Esophagus muscularis mucosa (tissue), 4 donors: ENCODE measurements at regions not wholly inside any gene's neighbourhood (a gene's known extent, or its start where the extent isn't known, plus 50 kb on each side); places are given as distances from the start of the nearest gene placed in this dataset.
A peak's percentile ranks its signal among the peaks of the same experiment; 100 is the strongest.

Experiments used
- DNase-seq: peaks from one replicate; pipeline ENCODE4 v3.0.0-alpha.2; 2017; ENCODE audit errors: extremely low spot score
- H3K27ac ChIP-seq, 4 donors: fragments of 200-600 bp; sonication (generic); replicated peaks in 1 of 4; 1 replicate in 3 of 4; 2 replicates in 1 of 4; pipeline ENCODE4 v1.5.1; 2016 to 2019; ENCODE audit warnings: mild to moderate bottlenecking in 1 of 4
- H3K27me3 ChIP-seq, 4 donors: fragments of 200-600 bp; sonication (generic); one replicate each; pipeline versions ENCODE4 v1.5.1 to v1.6.0; 2016 to 2019
- H3K36me3 ChIP-seq, 4 donors: fragments of 200-600 bp; sonication (generic); one replicate each; pipeline ENCODE4 v1.5.1; 2016 to 2019
- H3K4me1 ChIP-seq, 4 donors: fragments of 200-600 bp; sonication (generic); one replicate each; pipeline ENCODE4 v1.5.1; 2016 to 2019
- H3K4me3 ChIP-seq, 4 donors: fragments of 200-600 bp; sonication (generic); 1 replicate in 2 of 4; 2 replicates in 2 of 4; pipeline ENCODE4 v1.5.1; 2016 to 2019; ENCODE audit warnings: mild to moderate bottlenecking in 4 of 4, moderate library complexity in 1 of 4
- H3K9me3 ChIP-seq, 4 donors: fragments of 200-600 bp; sonication (generic); 1 replicate in 3 of 4; 2 replicates in 1 of 4; pipeline ENCODE4 v1.5.1; 2016 to 2019
- EP300 ChIP-seq: sonication (generic); formaldehyde crosslinking; IDR thresholded peaks from one replicate; pipeline ENCODE4 v1.6.1; 2017; ENCODE audit warnings: antibody characterized with exemption
- POLR2A ChIP-seq: fragments of 450-650 bp; IDR thresholded peaks from one replicate; pipeline ENCODE4 v1.6.1; 2017; ENCODE audit warnings: antibody characterized with exemption, moderate library complexity, mild to moderate bottlenecking, low read depth
- POLR2AphosphoS5 ChIP-seq, 2 donors: sonication (generic); formaldehyde crosslinking; IDR thresholded peaks; one replicate each; pipeline ENCODE4 v1.6.1; 2017; ENCODE audit warnings: antibody characterized with exemption in 2 of 2
- WGBS: methylation state at CpG from one replicate; pipeline ENCODE4 v1.1.5; 2018; 5-methylcytosine and 5-hydroxymethylcytosine counted together
- intact Hi-C: fragments of 100-400 bp; cut with DNase I; formaldehyde crosslinking; loops from one replicate; pipeline ENCODE4 v1.15.1; 2023
- TF ChIP-seq, protein P1 (sequence below), 3 experiments: fragments of 200-600 bp in 2 of 3; fragments of 450-650 bp in 1 of 3; sonication (generic) in 2 of 3; IDR thresholded peaks; one replicate each; pipeline ENCODE4 v1.5.1; 2017 to 2019; ENCODE audit warnings: antibody characterized with exemption in 3 of 3, mild to moderate bottlenecking in 2 of 3, moderate library complexity in 1 of 3

GRCh38 chr14:106599209-106599608, 1072.8 kb downstream of the TMEM121 start:
- 48% methylated on average over 2 of the region's 2 CpGs for whole genome bisulfite sequencing
- peaks cover 0 to 26% (median 0%) of the 10 kb centered on the region in 4 donors for H3K27me3 ChIP-seq
- intact Hi-C loops = no loop called here
- peak; percentile 74 for DNase-seq
- no peak overlapping the region for H3K27ac ChIP-seq
- H3K9me3 ChIP-seq = no peaks in the 10 kb centered on the region
- no peaks in the 10 kb centered on the region for H3K4me1 ChIP-seq
- TF ChIP-seq POLR2A (no peak), EP300 (no peak), POLR2AphosphoS5 (IDR thresholded peaks at IDR 0.05) (no peak)
- TF ChIP-seq, protein P1, sequence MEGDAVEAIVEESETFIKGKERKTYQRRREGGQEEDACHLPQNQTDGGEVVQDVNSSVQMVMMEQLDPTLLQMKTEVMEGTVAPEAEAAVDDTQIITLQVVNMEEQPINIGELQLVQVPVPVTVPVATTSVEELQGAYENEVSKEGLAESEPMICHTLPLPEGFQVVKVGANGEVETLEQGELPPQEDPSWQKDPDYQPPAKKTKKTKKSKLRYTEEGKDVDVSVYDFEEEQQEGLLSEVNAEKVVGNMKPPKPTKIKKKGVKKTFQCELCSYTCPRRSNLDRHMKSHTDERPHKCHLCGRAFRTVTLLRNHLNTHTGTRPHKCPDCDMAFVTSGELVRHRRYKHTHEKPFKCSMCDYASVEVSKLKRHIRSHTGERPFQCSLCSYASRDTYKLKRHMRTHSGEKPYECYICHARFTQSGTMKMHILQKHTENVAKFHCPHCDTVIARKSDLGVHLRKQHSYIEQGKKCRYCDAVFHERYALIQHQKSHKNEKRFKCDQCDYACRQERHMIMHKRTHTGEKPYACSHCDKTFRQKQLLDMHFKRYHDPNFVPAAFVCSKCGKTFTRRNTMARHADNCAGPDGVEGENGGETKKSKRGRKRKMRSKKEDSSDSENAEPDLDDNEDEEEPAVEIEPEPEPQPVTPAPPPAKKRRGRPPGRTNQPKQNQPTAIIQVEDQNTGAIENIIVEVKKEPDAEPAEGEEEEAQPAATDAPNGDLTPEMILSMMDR (IDR thresholded peaks at IDR 0.05) = no peak
- H3K36me3 ChIP-seq = no peaks in the 10 kb centered on the region
- H3K4me3 ChIP-seq = no peak overlapping the region

DNA sequence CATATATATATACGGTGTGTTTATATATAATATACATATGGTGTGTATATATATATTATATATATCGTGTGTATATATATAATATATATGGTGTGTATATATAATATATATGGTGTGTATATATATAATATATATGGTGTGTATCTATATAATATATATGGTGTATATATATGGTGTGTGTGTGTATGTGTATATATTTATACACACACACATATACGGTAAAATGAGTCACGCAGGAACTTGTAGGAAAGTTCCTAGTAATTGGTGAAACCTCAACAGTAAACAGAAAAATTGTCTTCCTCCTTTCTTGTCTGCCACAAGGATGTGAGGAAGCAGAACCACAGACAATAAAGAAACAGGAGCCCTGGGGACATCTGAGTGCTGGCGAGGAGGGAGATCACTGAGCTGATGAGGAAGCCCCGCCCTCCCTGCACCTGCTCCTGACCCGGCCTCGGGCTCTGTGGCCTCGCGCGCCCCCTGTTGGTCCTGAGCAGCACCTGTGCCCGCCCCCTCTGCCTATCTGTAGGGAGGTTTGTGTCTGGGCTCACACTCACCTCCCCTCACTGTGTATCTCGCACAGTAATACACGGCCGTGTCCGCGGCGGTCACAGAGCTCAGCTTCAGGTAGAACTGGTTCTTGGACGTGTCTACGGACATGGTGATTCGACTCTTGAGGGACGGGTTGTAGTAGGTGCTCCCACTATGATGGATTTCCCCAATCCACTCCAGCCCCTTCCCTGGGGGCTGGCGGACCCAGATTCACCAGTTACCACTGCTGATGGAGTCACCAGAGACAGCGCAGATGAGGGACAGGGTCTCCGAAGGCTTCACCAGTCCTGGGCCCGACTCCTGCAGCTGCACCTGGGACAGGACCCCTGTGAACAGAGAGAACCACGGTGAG, 1079.4 kb downstream of the TMEM121 start:
- no peak overlapping the region for H3K4me3 ChIP-seq
- TF ChIP-seq, protein P1 (IDR thresholded peaks at IDR 0.05) = peak in 1 of 3 experiments; percentile 2
- TF ChIP-seq POLR2AphosphoS5 (IDR thresholded peaks at IDR 0.05) (no peak), EP300 (no peak), POLR2A (no peak)
- H3K27ac ChIP-seq = no peak overlapping the region
- peaks cover 0 to 44% (median 0%) of the 10 kb centered on the region in 4 donors for H3K27me3 ChIP-seq
- intact Hi-C loops = no loop called here
- WGBS = 51% methylated on average over 20 of the region's 27 CpGs
- H3K9me3 ChIP-seq = no peaks in the 10 kb centered on the region
- H3K36me3 ChIP-seq = no peaks in the 10 kb centered on the region
- DNase-seq = peak; percentile 87
- H3K4me1 ChIP-seq = no peaks in the 10 kb centered on the region

DNA sequence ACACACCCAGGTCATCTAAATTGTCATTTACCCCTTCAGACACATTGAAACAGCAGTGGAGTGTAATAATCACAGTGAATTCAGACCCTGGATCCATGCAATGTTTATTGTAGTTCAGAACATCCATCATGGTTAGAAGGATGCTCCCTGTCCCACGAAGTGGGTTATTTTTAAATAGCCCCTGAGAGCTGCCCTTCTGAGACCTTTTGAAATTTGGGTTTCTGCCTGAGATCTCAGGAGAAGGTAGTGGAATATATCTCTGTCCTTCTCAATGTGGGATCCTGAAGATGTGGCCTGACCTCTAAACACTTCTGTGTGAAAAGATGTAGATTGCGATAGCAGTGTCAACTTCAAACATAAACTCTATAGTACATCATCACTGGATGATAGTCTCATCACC, 1080.6 kb downstream of the TMEM121 start:
- Histone ChIP-seq H3K36me3 (no peaks in the 10 kb centered on the region), H3K4me3 (no peak overlapping the region), H3K9me3 (no peaks in the 10 kb centered on the region), H3K27me3 (peaks cover 0 to 36% (median 0%) of the 10 kb centered on the region in 4 donors), H3K4me1 (no peaks in the 10 kb centered on the region), H3K27ac (no peak overlapping the region)
- TF ChIP-seq POLR2A (no peak), POLR2AphosphoS5 (IDR thresholded peaks at IDR 0.05) (no peak), EP300 (no peak)
- TF ChIP-seq, protein P1 (IDR thresholded peaks at IDR 0.05) = no peak
- WGBS = 70% methylated on average over 2 of the region's 2 CpGs
- peak; percentile 66 for DNase-seq
- intact Hi-C loops = no loop called here

DNA sequence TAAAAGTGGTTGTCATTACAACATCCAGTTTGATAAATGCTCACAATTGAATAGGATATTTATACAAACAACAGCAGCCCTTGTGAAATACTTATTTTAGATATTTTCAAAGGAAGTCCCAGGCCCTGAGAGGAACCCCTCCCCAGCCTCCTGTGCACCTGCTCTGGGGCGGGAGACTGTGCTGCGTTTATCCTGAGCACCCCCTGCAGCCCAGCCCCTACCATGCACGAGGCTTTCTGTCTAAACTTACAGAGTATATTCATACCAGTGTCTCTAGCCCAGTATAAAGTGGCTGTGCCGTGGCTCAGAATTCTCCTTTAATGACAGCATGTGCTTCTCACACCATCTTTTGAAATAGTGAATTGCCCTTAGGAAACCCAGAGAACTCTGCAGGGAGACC, 1084.3 kb downstream of the TMEM121 start:
- no peaks in the 10 kb centered on the region for H3K4me1 ChIP-seq
- TF ChIP-seq, protein P1 (IDR thresholded peaks at IDR 0.05) = no peak
- TF ChIP-seq EP300 (no peak), POLR2A (no peak), POLR2AphosphoS5 (IDR thresholded peaks at IDR 0.05) (no peak)
- no peaks in the 10 kb centered on the region for H3K9me3 ChIP-seq
- 51% methylated on average over 4 of the region's 4 CpGs for WGBS
- no peak overlapping the region for H3K27ac ChIP-seq
- peaks cover 0 to 31% (median 0%) of the 10 kb centered on the region in 4 donors for H3K27me3 ChIP-seq
- DNase-seq = peak; percentile 64
- H3K4me3 ChIP-seq = no peak overlapping the region
- intact Hi-C loops = no loop called here
- H3K36me3 ChIP-seq = no peaks in the 10 kb centered on the region
